ENCODE measurements at regions not wholly inside any gene's neighbourhood (a gene's known extent, or its start where the extent isn't known, plus 50 kb on each side); places are given as distances from the start of the nearest gene placed in this dataset.

DNA sequence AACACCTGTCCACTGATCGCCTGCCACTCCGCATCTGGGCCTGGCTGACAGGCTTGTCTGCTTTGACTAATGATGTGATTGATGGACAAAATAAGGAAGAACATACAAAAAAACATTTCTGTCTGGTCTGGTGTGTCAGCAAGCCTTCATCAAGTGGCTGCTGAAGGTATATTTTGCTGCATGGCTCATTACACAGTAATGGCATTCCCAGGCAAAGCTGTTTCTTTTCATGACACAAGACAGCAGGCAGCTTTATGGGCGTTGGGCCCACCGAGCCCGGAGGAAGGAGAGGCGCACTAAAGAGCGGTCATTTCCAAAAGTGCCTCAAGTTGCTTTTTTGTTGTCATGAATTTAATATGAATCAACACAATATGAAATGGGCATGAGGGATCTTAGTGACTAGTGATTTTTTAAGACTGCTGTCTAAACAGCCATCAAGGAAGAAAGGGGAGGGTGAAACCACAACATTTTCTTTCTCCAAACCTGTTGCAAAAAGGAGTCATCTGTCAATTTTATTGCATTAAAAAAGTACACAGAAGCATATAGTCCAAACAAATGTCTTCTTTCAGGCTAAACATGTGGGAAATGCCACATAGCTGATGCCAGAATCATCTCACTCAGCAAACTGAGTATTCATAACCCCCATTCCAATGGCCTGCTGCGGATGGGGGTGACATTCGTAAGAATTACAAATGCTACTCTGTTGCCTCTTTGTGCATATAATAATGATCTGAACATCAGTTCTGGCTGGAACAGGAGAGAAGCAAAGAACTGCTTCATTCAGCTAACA, 476.6 kb downstream of the ZNF536 start:
- TF ChIP-seq, protein P1, sequence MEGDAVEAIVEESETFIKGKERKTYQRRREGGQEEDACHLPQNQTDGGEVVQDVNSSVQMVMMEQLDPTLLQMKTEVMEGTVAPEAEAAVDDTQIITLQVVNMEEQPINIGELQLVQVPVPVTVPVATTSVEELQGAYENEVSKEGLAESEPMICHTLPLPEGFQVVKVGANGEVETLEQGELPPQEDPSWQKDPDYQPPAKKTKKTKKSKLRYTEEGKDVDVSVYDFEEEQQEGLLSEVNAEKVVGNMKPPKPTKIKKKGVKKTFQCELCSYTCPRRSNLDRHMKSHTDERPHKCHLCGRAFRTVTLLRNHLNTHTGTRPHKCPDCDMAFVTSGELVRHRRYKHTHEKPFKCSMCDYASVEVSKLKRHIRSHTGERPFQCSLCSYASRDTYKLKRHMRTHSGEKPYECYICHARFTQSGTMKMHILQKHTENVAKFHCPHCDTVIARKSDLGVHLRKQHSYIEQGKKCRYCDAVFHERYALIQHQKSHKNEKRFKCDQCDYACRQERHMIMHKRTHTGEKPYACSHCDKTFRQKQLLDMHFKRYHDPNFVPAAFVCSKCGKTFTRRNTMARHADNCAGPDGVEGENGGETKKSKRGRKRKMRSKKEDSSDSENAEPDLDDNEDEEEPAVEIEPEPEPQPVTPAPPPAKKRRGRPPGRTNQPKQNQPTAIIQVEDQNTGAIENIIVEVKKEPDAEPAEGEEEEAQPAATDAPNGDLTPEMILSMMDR (IDR thresholded peaks at IDR 0.05): no peak
- no peak for DNase-seq
- WGBS, 2 donors: 77 to 78% methylated on average over 9 of the region's 9 CpGs

DNA sequence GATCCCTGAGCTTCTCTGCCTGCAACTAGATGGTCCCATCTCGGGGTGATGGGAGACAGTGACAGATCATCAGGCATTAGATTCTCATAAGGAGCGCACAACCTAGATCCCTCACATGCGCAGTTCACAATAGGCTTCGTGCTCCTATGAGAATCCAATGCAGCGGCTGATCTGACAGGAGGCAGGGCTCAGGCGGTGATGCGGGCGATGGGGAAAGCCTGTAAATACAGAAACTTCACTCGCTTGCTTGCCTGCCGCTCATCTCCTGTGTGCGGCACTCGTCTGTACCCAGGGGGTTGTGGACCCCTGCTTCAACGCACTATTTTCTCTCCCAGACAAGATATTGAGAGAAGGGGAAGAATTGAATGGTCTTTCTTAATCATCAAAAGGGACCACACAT, 473.9 kb downstream of the ZNF536 start:
- no peaks in the 10 kb centered on the region for H3K9me3 ChIP-seq
- peaks cover 0 to 4% (median 0%) of the 10 kb centered on the region in 7 donors for H3K27me3 ChIP-seq
- whole genome bisulfite sequencing, 2 donors: 86 to 88% methylated on average over 13 of the region's 13 CpGs
- no peak overlapping the region for H3K27ac ChIP-seq
- ATAC-seq (no peak), DNase-seq (no peak)
- H3K4me1 ChIP-seq: no peaks in the 10 kb centered on the region
- H3K36me3 ChIP-seq: no peaks in the 10 kb centered on the region
- intact Hi-C loops (cut with DNase I): no loop called here
- H3K4me3 ChIP-seq: no peak overlapping the region
- TF ChIP-seq, protein P1 (IDR thresholded peaks at IDR 0.05): no peak

More for the DNA sequence above, 476.6 kb downstream of the ZNF536 start:
- no peak for ATAC-seq
- Histone ChIP-seq H3K36me3 (no peaks in the 10 kb centered on the region), H3K27ac (no peak overlapping the region), H3K4me3 (no peak overlapping the region), H3K9me3 (no peaks in the 10 kb centered on the region), H3K4me1 (no peaks in the 10 kb centered on the region), H3K27me3 (peaks cover 0 to 4% (median 0%) of the 10 kb centered on the region in 7 donors)
- intact Hi-C loops (cut with DNase I): no loop called here

DNA sequence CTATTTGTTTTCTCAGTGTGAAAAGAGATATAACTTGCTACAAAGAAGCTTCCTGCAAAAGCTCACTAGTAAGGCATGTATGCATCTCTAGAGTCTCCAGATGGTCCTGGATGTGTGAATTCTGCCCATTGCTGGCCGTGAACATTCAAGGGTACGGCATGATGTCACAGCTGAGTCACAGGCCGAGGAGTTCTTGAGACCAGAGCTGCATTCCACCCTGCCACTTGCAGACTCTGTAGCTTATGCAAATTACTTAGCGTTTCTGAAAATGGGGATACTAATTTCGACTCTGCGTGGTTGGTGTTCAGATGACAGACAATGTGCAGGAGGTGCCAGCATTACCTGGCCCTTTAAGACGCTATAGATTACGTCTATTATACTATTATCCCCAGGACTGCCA, 470.7 kb downstream of the ZNF536 start:
- no peak overlapping the region for H3K4me3 ChIP-seq
- TF ChIP-seq, protein P1 (IDR thresholded peaks at IDR 0.05): no peak
- no peak overlapping the region for H3K27ac ChIP-seq
- no peaks in the 10 kb centered on the region for H3K36me3 ChIP-seq
- intact Hi-C loops (cut with DNase I): no loop called here
- no peak for DNase-seq
- H3K27me3 ChIP-seq: peaks cover 0 to 5% (median 0%) of the 10 kb centered on the region in 7 donors
- H3K9me3 ChIP-seq: no peaks in the 10 kb centered on the region
- 78 to 81% methylated on average over 8 of the region's 8 CpGs for WGBS, 2 donors
- no peaks in the 10 kb centered on the region for H3K4me1 ChIP-seq
- ATAC-seq: no peak

DNA sequence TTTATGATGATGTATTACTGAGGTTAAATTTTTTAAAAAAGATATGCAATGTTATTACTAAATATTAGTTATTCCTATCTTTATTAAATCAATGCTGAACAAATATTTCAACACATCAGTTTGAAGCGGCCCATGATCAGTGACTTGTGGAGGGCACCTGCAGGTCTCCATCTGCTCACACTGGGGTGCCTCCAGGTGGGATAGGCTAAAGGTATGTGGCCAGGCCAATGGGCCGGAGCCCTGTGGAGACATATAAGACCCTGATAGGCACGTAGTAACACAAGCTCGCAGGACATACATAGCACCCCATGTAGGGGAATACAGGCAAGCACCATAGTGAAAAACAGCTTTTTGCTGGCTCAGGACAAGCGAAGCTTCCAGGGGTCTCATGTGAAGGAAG, 469.8 kb downstream of the ZNF536 start:
- Histone ChIP-seq H3K4me1 (no peaks in the 10 kb centered on the region), H3K27me3 (peaks cover 0 to 10% (median 0%) of the 10 kb centered on the region in 7 donors), H3K27ac (no peak overlapping the region), H3K9me3 (no peaks in the 10 kb centered on the region), H3K4me3 (no peak overlapping the region), H3K36me3 (no peaks in the 10 kb centered on the region)
- TF ChIP-seq, protein P1 (IDR thresholded peaks at IDR 0.05): no peak
- ATAC-seq (no peak), DNase-seq (no peak)
- 91 to 92% methylated on average over 5 of the region's 5 CpGs for WGBS, 2 donors
- intact Hi-C loops (cut with DNase I): no loop called here
